Hippocampal formation (tissue), 2 donors: ENCODE measurements at regions not wholly inside any gene's neighbourhood (a gene's known extent, or its start where the extent isn't known, plus 50 kb on each side); places are given as distances from the start of the nearest gene placed in this dataset.

ENCODE experiments used
- DNase-seq, 2 donors: peaks; one replicate each; lab custom pipeline; 2025; lab: John Stamatoyannopoulos, UW

DNA sequence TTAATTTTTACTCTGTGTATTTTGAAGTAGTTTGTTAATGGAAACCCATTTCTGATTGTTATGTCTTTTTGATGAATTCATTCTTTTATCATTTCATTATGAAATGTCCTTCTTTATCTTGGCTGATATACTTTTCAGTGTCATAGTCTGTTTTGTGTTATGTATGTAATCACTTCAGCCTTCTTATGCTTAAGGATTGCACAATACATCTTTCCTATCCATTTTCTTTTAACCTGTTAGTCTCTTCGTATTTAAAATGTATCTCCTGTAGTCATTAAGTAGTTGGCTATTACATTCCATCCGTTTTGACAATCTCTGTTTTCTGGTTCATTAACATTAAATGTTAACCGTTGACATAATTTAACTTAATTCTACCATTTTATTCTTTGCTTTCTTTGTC is 344.6 kb upstream of the CTNND2 start:
- no peak for DNase-seq

DNA sequence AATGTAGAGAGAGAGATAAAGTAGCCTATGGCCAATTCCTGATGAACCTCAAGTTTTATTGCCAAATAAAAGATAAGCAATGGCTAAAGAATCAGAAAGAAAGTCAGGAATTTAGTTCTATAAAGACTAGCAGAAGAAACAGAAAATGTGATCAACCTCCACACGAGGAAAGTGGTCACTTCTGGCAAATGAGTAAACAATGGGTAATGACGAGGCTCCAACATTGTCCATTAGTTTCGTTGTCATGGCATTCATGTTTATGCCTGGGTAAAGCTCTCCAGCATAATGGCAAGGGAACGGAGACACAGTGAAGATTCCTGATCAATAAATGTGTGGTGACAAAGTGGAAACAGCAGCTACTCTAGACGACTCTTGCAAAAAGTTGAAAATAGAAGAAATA is 341.8 kb upstream of the CTNND2 start:
- no peak for DNase-seq

DNA sequence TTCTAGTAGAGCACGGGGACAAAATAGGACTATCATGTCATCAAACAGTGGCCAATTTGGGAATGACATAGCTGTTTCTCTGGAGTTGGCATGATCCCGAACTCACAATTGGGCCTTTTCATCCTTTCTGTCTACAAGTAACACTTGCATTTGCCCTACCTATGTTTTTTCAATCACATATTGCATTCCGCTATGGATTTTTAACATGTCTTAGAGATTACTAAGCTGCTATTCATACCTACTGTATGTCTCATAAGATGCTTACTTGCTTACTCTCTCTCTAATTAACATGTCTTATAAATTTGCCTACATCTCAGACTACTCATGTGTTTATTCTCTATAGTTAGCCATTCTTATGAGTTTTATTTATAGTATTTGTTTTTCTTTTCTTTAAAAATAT is 341.2 kb upstream of the CTNND2 start:
- DNase-seq = no peak

- DNase-seq = no peak
These were observed 339.0 kb upstream of the CTNND2 start for GRCh38 chr5:12242950-12243888.

GRCh38 chr5:12237837-12238575 is 333.8 kb upstream of the CTNND2 start:
- no peak for DNase-seq

GRCh38 chr5:12230659-12231058 is 326.4 kb upstream of the CTNND2 start:
- DNase-seq = no peak

GRCh38 chr5:12217039-12217438 is 312.8 kb upstream of the CTNND2 start:
- DNase-seq = no peak

DNA sequence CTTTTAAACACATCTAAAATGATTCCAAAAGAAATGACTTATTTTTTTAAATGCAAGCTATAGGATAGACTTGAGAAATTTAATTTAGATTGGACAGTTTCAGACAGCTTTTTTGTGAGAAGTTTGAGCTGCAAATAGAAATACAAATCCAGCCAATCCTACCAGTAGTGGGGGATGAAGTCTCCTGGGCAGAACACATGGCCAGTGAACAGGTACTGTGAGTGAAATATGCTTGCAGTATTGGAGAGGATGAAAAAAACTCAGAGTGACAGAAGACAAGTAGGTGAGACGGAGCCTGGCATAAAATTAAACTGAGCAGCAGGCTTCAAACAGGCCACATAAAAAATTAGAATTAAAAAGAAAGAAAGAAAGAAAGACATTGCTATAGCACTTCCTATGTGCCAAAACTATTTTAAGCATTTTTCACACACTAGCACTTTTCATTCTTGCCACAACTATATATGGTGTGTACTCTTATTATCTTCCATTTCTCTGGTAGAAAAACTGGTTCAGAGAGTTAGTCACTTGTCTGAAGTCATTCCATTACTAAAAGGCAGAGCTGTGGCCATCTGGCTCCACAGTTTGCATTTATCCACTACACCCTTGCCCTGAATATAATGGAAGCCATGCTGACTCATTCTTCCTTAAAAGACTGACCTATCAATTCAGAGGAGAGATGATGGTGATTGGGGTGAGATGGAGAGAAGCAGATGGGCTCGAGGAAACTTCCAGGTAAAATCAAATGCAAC is 310.2 kb upstream of the CTNND2 start:
- no peak for DNase-seq

DNA sequence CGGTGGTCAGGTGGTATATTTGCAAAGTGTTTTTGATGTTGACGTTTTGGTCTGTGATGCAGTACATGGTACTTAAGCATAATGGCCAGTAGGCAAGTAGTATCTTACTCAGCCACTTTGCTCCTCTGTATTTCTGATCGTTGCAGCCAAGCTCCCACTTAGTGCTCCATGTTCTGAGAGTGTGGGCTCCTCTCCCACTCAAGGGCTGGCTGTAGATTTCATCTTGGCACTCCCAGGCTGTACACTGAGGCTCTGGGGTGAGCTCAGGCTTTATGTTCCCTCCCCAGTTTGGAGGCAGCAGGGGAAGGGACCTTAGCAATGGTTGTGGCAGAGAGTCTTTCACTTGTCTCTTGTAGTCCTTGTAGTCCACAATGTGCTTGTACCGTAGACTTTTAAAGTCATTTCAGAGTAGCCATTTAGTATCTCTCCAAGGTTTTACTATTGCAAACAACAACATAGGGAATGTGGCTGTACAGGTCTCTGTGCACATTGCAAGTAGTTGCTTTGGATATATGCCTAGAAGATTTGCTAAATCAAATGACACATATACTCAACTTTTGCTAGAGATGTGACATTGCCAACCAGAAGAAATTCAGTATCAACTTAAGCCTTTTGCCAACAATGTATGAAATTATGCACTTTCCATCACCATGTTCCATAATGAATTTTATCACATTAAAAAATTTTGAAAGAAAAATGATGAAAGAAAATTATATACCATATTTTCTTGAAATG is 304.3 kb upstream of the CTNND2 start:
- no peak for DNase-seq

GRCh38 chr5:12204761-12205160 is 300.5 kb upstream of the CTNND2 start:
- no peak for DNase-seq

- no peak for DNase-seq
These were observed 289.3 kb upstream of the CTNND2 start for GRCh38 chr5:12193536-12193935.

DNA sequence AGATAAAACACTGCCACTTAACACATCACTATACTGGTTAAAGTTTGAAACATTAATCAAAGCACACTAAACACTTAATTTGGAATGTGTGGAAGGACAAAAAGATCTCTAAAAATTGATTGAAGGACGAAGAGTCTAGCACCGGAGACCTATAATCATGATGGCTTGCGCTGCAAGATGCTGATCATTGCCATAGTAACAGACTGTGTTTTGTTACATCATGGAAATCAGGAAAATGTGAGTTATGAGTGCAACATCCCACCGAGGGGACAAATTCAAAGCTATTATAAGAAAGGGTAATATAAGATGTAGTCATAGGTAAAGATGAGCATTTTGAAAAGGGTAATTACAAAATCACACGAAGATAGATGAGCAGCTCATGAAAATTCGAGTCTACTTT is 278.8 kb upstream of the CTNND2 start:
- no peak for DNase-seq

DNA sequence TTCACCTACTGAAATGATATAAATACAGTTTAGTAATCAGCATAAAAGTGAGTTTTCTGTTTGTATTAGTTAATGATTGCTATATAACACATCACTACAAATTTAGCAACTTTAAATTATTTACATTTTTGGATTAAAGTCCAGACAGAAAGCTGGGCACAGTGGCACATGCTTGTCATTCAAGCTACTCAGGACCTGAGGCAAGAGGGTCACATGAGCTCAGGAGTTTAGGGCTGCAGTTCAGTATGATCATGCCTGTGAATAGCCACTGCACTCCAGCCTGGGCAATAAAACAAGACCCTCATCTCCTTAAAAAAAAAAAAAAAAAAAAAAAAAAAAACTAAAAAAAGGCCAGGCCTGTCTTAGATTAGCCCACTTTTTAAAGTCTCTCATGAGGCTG is 273.6 kb upstream of the CTNND2 start:
- DNase-seq = no peak

DNA sequence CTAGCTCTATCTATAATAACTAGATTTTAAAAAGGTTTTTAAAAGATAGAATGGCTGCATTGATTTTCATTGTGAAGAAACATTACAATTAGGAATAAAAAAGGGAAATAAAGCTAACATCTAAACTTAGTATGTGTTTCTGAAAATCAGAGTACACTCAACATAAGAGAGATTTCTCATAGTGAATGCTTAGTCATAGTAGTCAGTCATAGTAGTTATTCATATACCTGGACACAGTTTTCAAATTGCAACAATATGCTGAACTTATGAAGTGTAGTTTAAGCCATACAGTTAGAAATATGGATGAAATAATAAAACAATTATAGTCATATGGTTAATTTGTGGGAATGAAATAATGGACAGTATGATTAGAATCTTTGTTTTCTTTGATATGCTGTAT is 273.0 kb upstream of the CTNND2 start:
- no peak for DNase-seq

GRCh38 chr5:12175914-12176585 is 271.8 kb upstream of the CTNND2 start:
- DNase-seq = no peak

GRCh38 chr5:12174734-12175133 is 270.5 kb upstream of the CTNND2 start:
- no peak for DNase-seq

GRCh38 chr5:12169536-12169935 is 265.3 kb upstream of the CTNND2 start:
- no peak for DNase-seq

DNA sequence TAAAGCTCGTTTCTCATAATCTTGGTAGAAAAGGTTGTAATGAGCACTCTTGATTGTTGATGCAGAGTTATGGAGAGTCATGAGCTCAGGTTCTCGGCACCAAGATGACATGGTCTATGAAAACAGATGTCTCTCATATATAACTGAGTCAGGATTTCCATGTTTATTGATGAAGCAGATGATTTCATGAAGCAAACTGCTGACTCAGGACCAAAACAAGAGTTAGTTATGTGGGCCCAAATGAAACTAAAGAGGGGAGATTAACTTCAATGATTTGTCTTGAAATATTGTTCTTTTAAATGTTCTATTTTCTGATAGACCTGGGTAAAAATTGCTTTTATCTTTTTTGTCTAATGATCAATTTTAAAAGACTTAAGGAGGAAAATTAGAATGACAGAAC is 258.6 kb upstream of the CTNND2 start:
- DNase-seq = no peak

- no peak for DNase-seq
These were observed 243.3 kb upstream of the CTNND2 start for GRCh38 chr5:12147513-12147912.

- no peak for DNase-seq
These were observed 237.2 kb upstream of the CTNND2 start for GRCh38 chr5:12141496-12141895.

DNA sequence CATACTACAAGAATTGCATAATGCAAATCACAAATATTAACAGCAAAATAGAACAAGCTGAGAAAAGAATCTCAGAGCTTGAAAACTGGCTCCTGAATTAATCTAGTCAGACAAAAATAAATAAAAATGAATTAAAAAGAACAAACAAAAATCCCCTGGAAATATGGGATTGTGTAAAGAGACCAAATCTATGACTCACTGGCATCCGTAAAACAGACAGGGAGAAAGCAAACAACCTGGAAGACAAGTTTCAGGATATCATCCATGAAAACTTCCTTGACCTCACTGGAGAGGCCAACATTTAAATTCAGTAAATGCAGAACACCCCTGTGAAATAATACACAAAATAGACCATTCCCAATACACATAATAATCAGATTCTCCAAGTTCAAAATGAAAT is 229.3 kb upstream of the CTNND2 start:
- DNase-seq = no peak
